Ovary (tissue), 3 donors: ENCODE measurements at regions not wholly inside any gene's neighbourhood (a gene's known extent, or its start where the extent isn't known, plus 50 kb on each side); places are given as distances from the start of the nearest gene placed in this dataset.

Experiments
- CTCF ChIP-seq, 3 donors: fragments of 450-650 bp in 2 of 3; fragments of 200-600 bp in 1 of 3; IDR thresholded peaks; one replicate each; pipeline versions ENCODE4 v1.5.1 to v1.8.0; 2016 to 2022; ENCODE audit warnings: antibody characterized with exemption in 3 of 3, mild to moderate bottlenecking in 1 of 3
- POLR2A ChIP-seq: fragments of 450-650 bp; IDR thresholded peaks from one replicate; pipeline ENCODE4 v1.6.1; 2017; ENCODE audit warnings: antibody characterized with exemption, mild to moderate bottlenecking, moderate library complexity
- donor health status: DM: no; HTN: no; CAD: no.

GRCh38 chr6:16827627-16828026, 66.4 kb upstream of the ATXN1 start:
- TF ChIP-seq CTCF (IDR thresholded peaks at IDR 0.05) = no peak
- no peak for TF ChIP-seq POLR2A
